Naive B cell (primary cell): ENCODE measurements at regions not wholly inside any gene's neighbourhood (a gene's known extent, or its start where the extent isn't known, plus 50 kb on each side); places are given as distances from the start of the nearest gene placed in this dataset.

Experiments used
- ATAC-seq, 2 donors: fragments of 150-1000 bp; cut with Tn5 transposase; 2 replicates each; pipeline ENCODE4 v1.10.0; 2021; ENCODE audit warnings: low read depth in 2 of 2, mild to moderate bottlenecking in 2 of 2, moderate library complexity in 2 of 2
- DNase-seq: peaks from one replicate; pipeline ENCODE4 v3.0.0; 2022
- H3K27ac Mint-ChIP-seq, 6 donors: one replicate each; pipeline ENCODE4 v1.8.0; 2020 to 2022; ENCODE audit warnings: mild to moderate bottlenecking in 6 of 6, mixed read lengths in 6 of 6, moderate library complexity in 5 of 6, inconsistent platforms in 2 of 6
- H3K27me3 Mint-ChIP-seq, 3 donors: one replicate each; pipeline ENCODE4 v1.8.0; 2021 to 2022; ENCODE audit warnings: mixed read lengths in 3 of 3, mild to moderate bottlenecking in 1 of 3
- H3K36me3 Mint-ChIP-seq, 2 donors: one replicate each; pipeline ENCODE4 v1.8.0; 2020 to 2022; ENCODE audit warnings: mixed read lengths in 2 of 2, inconsistent platforms in 1 of 2, mild to moderate bottlenecking in 1 of 2
- H3K4me1 Mint-ChIP-seq, 3 donors: one replicate each; pipeline ENCODE4 v1.8.0; 2020 to 2022; ENCODE audit warnings: mixed read lengths in 3 of 3, inconsistent platforms in 1 of 3, mild to moderate bottlenecking in 1 of 3, moderate library complexity in 1 of 3
- H3K4me3 Mint-ChIP-seq, 8 donors: one replicate each; pipeline ENCODE4 v1.8.0; 2020 to 2022; ENCODE audit warnings: mild to moderate bottlenecking in 8 of 8, mixed read lengths in 8 of 8, moderate library complexity in 8 of 8, inconsistent platforms in 2 of 8
- H3K9me3 Mint-ChIP-seq, 7 donors: one replicate each; pipeline ENCODE4 v1.8.0; 2020 to 2022; ENCODE audit warnings: mixed read lengths in 7 of 7, mild to moderate bottlenecking in 5 of 7, inconsistent platforms in 2 of 7, moderate library complexity in 1 of 7

DNA sequence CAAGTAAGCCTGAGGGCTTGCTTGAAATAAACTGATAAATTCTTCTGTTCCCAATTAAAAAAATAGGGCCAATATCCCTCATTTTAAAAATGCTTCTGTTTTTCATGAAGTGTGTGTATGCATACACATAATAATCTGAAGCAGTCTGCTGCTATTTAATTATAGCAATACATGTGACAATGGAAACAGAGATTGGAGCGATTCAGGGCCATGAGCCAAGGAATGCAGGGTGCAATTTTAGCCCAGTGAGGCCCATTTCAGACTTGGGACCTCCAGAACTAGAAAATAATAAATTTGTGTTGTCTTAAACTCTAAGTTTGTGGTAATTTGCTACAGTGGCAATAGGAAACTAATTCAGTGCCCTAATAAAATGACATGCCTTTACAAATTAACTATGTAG, 264.9 kb downstream of the LTN1 start:
- Mint-ChIP-seq H3K4me1 (peaks cover 0 to 4% (median 2%) of the 10 kb centered on the region in 3 donors), H3K36me3 (peaks cover 0 to 5% of the 10 kb centered on the region in 2 donors), H3K9me3 (no peaks in the 10 kb centered on the region), H3K27ac (no peak overlapping the region), H3K4me3 (no peak overlapping the region), H3K27me3 (peaks cover 0 to 4% (median 0%) of the 10 kb centered on the region in 3 donors)
- no peak for ATAC-seq
- DNase-seq = no peak

DNA sequence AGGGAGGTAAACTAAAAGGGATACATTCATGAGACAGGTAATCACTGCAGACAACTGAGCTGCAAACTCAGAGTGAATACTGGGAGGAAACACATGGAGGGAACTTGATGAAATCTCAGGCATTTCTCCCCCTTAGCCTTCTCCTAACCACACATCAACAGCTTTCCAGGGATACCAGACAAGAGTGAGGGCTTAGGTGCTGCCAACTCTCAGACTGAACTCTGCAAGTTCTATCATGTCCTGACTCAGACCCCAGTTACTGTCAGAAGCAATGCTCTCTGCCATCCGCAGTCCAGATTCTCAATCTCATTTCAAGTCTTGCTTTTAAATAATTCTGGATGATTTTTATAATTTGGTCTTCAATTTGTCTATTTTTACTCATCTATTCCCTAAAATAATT, 267.3 kb downstream of the LTN1 start:
- H3K36me3 Mint-ChIP-seq = peaks cover 0 to 5% of the 10 kb centered on the region in 2 donors
- no peak overlapping the region for H3K27ac Mint-ChIP-seq
- ATAC-seq (no peak), DNase-seq (no peak)
- peaks cover 0 to under 1% (median 0%) of the 10 kb centered on the region in 3 donors for H3K4me1 Mint-ChIP-seq
- H3K9me3 Mint-ChIP-seq = no peaks in the 10 kb centered on the region
- H3K27me3 Mint-ChIP-seq = peaks cover 0 to 4% (median 0%) of the 10 kb centered on the region in 3 donors
- H3K4me3 Mint-ChIP-seq = no peak overlapping the region

- H3K4me1 Mint-ChIP-seq = no peaks in the 10 kb centered on the region
- no peak overlapping the region for H3K27ac Mint-ChIP-seq
- no peak for DNase-seq
- H3K9me3 Mint-ChIP-seq = peaks cover 0 to 2% (median 0%) of the 10 kb centered on the region in 7 donors
- peaks cover 0 to 5% of the 10 kb centered on the region in 2 donors for H3K36me3 Mint-ChIP-seq
- no peak overlapping the region for H3K4me3 Mint-ChIP-seq
- no peak for ATAC-seq
- H3K27me3 Mint-ChIP-seq = peaks cover 0 to 5% (median 4%) of the 10 kb centered on the region in 3 donors
Observed at GRCh38 chr21:28723646-28724045, 269.0 kb downstream of the LTN1 start.

GRCh38 chr21:28719723-28720122, 273.0 kb downstream of the LTN1 start:
- no peak overlapping the region for H3K4me3 Mint-ChIP-seq
- no peak overlapping the region for H3K27ac Mint-ChIP-seq
- H3K27me3 Mint-ChIP-seq = peaks cover 0 to 5% (median 0%) of the 10 kb centered on the region in 3 donors
- H3K36me3 Mint-ChIP-seq = peaks cover 5 to 7% of the 10 kb centered on the region in 2 donors
- DNase-seq (no peak), ATAC-seq (no peak)
- H3K9me3 Mint-ChIP-seq = peaks cover 0 to 2% (median 0%) of the 10 kb centered on the region in 7 donors
- H3K4me1 Mint-ChIP-seq = peaks cover 0 to 4% (median 0%) of the 10 kb centered on the region in 3 donors

DNA sequence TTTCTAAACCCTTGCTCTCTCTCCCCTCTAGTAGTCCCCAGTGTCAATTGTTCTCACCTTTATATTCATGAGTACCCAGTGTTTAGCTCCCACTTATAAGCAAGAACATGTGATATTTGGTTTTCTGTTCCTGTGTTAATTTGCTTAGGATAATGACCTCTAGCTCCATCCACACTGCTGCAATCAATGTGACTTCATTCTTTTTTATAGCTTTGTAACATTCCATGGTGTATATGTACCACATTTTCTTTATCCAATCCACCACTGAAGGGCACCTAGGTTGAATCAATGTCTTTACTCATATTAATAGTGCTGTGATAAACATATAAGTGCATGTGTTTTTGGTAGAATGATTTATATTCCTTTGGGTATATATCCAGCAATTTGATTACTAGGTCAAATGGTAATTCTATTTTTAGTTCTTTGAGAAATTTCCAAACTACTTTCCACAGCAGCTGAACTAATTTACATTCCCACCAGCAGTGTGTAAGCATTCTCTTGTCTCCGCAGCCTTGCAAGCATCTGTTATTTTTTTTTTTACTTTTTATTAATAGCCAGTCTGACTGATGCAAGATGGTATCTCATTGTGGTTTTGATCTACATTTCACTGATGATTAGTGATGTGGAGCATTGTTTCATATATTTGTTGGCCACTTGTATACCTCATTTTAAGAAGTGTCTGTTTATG, 277.8 kb downstream of the LTN1 start:
- peaks cover 0 to 4% (median 0%) of the 10 kb centered on the region in 3 donors for H3K4me1 Mint-ChIP-seq
- H3K9me3 Mint-ChIP-seq = peaks cover 0 to 2% (median 0%) of the 10 kb centered on the region in 7 donors
- H3K36me3 Mint-ChIP-seq = peaks cover 0 to 7% of the 10 kb centered on the region in 2 donors
- peaks cover 0 to 14% (median 0%) of the 10 kb centered on the region in 3 donors for H3K27me3 Mint-ChIP-seq
- no peak overlapping the region for H3K4me3 Mint-ChIP-seq
- ATAC-seq = no peak
- no peak for DNase-seq
- no peak overlapping the region for H3K27ac Mint-ChIP-seq

GRCh38 chr21:28712411-28712810, 280.3 kb downstream of the LTN1 start:
- Mint-ChIP-seq H3K27me3 (peaks cover 0 to 8% (median 0%) of the 10 kb centered on the region in 3 donors), H3K4me1 (peaks cover 0 to 4% (median 0%) of the 10 kb centered on the region in 3 donors), H3K9me3 (peaks cover 0 to 13% (median 0%) of the 10 kb centered on the region in 7 donors), H3K27ac (no peak overlapping the region), H3K36me3 (peaks cover 0 to under 1% of the 10 kb centered on the region in 2 donors), H3K4me3 (no peak overlapping the region)
- ATAC-seq (no peak), DNase-seq (no peak)

GRCh38 chr21:28705616-28706015, 287.1 kb downstream of the LTN1 start:
- peaks cover 4 to 32% (median 8%) of the 10 kb centered on the region in 7 donors for H3K9me3 Mint-ChIP-seq
- no peak for DNase-seq
- no peaks in the 10 kb centered on the region for H3K36me3 Mint-ChIP-seq
- H3K4me3 Mint-ChIP-seq = no peak overlapping the region
- ATAC-seq = no peak
- no peak overlapping the region for H3K27ac Mint-ChIP-seq
- H3K4me1 Mint-ChIP-seq = no peaks in the 10 kb centered on the region
- peaks cover 0 to 3% (median 0%) of the 10 kb centered on the region in 3 donors for H3K27me3 Mint-ChIP-seq

DNA sequence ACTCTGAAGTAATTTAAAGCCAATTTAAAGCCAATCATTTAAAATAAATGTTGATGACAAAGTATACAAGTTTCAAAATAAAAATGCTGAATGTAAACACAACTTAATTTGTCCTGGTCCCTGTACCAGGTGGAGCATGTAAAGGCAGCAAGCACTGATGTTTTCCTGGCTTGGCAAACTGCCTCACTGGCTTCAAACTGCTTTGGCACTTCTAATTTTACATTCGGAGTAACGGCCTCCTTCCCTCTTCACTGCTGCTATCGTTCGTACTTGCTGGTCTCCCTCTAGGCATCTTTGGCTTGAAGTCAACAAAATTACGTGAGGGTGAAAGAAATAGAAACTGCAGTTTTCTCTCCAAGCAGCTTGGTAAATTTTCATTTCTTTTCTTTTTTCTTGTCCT, 287.9 kb downstream of the LTN1 start:
- DNase-seq (no peak), ATAC-seq (no peak)
- H3K4me1 Mint-ChIP-seq = no peaks in the 10 kb centered on the region
- no peak overlapping the region for H3K4me3 Mint-ChIP-seq
- H3K27me3 Mint-ChIP-seq = peaks cover 0 to 10% (median 0%) of the 10 kb centered on the region in 3 donors
- H3K36me3 Mint-ChIP-seq = no peaks in the 10 kb centered on the region
- H3K9me3 Mint-ChIP-seq = peaks cover 4 to 32% (median 12%) of the 10 kb centered on the region in 7 donors
- H3K27ac Mint-ChIP-seq = no peak overlapping the region

GRCh38 chr21:28703861-28704260, 288.8 kb downstream of the LTN1 start:
- DNase-seq (no peak), ATAC-seq (no peak)
- Mint-ChIP-seq H3K36me3 (no peaks in the 10 kb centered on the region), H3K27ac (no peak overlapping the region), H3K27me3 (peaks cover 0 to 10% (median 0%) of the 10 kb centered on the region in 3 donors), H3K9me3 (peaks cover 4 to 26% (median 12%) of the 10 kb centered on the region in 7 donors), H3K4me3 (no peak overlapping the region), H3K4me1 (no peaks in the 10 kb centered on the region)

- DNase-seq = no peak
- Mint-ChIP-seq H3K36me3 (peaks cover 0 to 7% of the 10 kb centered on the region in 2 donors), H3K27me3 (peaks cover 0 to 10% (median 0%) of the 10 kb centered on the region in 3 donors), H3K4me1 (no peaks in the 10 kb centered on the region), H3K27ac (no peak overlapping the region), H3K9me3 (peaks cover 4 to 26% (median 10%) of the 10 kb centered on the region in 7 donors), H3K4me3 (no peak overlapping the region)
- no peak for ATAC-seq
Observed at GRCh38 chr21:28699596-28700259, 292.9 kb downstream of the LTN1 start.

GRCh38 chr21:28699186-28699585, 293.5 kb downstream of the LTN1 start:
- Mint-ChIP-seq H3K27ac (no peak overlapping the region), H3K27me3 (peaks cover 0 to 10% (median 0%) of the 10 kb centered on the region in 3 donors), H3K9me3 (peaks cover 4 to 26% (median 10%) of the 10 kb centered on the region in 7 donors), H3K36me3 (peaks cover 0 to 7% of the 10 kb centered on the region in 2 donors), H3K4me3 (no peak overlapping the region), H3K4me1 (no peaks in the 10 kb centered on the region)
- ATAC-seq (no peak), DNase-seq (no peak)

GRCh38 chr21:28696844-28697410, 295.8 kb downstream of the LTN1 start:
- peaks cover 0 to 10% (median 0%) of the 10 kb centered on the region in 3 donors for H3K27me3 Mint-ChIP-seq
- H3K9me3 Mint-ChIP-seq = peaks cover 0 to 11% (median 5%) of the 10 kb centered on the region in 7 donors
- ATAC-seq (no peak), DNase-seq (no peak)
- no peaks in the 10 kb centered on the region for H3K4me1 Mint-ChIP-seq
- H3K4me3 Mint-ChIP-seq = no peak overlapping the region
- H3K27ac Mint-ChIP-seq = no peak overlapping the region
- peaks cover 0 to 7% of the 10 kb centered on the region in 2 donors for H3K36me3 Mint-ChIP-seq

DNA sequence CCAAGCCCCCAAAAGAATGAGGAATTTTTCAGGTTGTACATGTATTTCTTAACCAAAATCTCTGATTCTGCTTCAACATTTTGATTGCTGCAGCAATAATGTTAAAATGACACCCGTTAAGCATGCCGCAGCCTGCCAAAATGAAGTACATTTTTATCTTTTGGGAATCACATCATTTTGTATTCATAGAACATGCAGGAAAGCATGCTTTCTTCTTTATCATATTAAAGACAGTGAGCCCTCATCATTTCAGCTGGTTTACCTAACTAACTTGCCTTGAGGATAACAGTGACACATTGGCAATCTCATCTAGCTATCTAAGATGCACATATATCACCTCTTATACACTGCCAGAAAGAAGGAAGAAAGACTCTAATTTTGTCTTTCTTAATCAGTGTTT, 299.2 kb downstream of the LTN1 start:
- DNase-seq = no peak
- no peak for ATAC-seq
- H3K36me3 Mint-ChIP-seq = peaks cover 0 to 7% of the 10 kb centered on the region in 2 donors
- peaks cover 0 to 7% (median 0%) of the 10 kb centered on the region in 7 donors for H3K9me3 Mint-ChIP-seq
- H3K27ac Mint-ChIP-seq = no peak overlapping the region
- no peaks in the 10 kb centered on the region for H3K27me3 Mint-ChIP-seq
- no peak overlapping the region for H3K4me3 Mint-ChIP-seq
- H3K4me1 Mint-ChIP-seq = no peaks in the 10 kb centered on the region
